NB4 (cell line): ENCODE measurements at regions not wholly inside any gene's neighbourhood (a gene's known extent, or its start where the extent isn't known, plus 50 kb on each side); places are given as distances from the start of the nearest gene placed in this dataset.

Source experiments
- DNase-seq: peaks from one replicate; pipeline ENCODE4 v3.0.0; 2010; ENCODE audit warnings: low read depth
- H3K4me3 ChIP-seq: one replicate; pipeline ENCODE4 v1.5.1; 2011; ENCODE audit warnings: mild to moderate bottlenecking, low read depth, low read length, moderate library complexity
- MYC ChIP-seq: IDR thresholded peaks from 2 replicates; pipeline ENCODE4 v1.6.1; 2011; ENCODE audit warnings: low read depth, low read length
- POLR2A ChIP-seq: IDR thresholded peaks from 2 replicates; pipeline ENCODE4 v1.6.1; 2011; ENCODE audit warnings: mild to moderate bottlenecking; ENCODE audit not compliant: insufficient read length; ENCODE audit errors: extremely low read depth
- TF ChIP-seq, protein P1 (sequence below): IDR thresholded peaks from 2 replicates; pipeline ENCODE4 v1.6.1; 2011; ENCODE audit warnings: low read depth, low read length
- TF ChIP-seq, protein P2 (sequence below): IDR thresholded peaks from one replicate; pipeline ENCODE4 v1.5.1; 2012; ENCODE audit warnings: low read depth, low read length

DNA sequence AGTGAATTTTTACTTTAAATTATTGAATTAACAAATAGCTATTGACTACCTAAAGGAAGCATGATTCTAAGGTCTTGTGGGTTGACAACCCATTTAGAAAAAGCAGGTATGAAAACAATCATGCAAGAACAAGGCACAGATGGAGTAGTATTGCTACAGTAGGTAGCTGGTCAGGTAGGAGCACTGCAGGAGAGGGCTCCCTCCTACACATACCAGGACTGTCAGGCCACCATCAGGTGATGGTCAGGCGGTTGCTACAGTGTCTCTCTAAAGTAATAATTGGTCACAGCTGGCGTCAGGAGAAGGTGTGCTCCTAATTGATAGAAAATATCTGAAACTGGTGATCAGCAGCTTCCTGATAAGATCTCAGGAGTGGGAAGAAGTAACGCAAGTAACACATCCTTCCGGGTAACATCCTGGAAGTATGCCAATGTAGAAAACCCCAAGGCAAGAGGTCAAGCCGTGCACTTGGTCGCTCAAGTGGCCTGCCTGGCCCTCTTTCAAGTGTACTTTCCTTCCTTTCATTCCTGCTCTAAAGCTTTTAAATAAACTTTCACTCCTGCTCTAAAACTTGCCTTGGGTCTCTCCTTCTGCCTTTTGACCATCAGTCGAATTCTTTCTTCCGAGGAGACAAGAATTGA, 486.5 kb downstream of the TMEM114 start:
- TF ChIP-seq, protein P1, sequence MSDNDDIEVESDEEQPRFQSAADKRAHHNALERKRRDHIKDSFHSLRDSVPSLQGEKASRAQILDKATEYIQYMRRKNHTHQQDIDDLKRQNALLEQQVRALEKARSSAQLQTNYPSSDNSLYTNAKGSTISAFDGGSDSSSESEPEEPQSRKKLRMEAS: no peak
- TF ChIP-seq POLR2A (no peak), MYC (no peak)
- TF ChIP-seq, protein P2, sequence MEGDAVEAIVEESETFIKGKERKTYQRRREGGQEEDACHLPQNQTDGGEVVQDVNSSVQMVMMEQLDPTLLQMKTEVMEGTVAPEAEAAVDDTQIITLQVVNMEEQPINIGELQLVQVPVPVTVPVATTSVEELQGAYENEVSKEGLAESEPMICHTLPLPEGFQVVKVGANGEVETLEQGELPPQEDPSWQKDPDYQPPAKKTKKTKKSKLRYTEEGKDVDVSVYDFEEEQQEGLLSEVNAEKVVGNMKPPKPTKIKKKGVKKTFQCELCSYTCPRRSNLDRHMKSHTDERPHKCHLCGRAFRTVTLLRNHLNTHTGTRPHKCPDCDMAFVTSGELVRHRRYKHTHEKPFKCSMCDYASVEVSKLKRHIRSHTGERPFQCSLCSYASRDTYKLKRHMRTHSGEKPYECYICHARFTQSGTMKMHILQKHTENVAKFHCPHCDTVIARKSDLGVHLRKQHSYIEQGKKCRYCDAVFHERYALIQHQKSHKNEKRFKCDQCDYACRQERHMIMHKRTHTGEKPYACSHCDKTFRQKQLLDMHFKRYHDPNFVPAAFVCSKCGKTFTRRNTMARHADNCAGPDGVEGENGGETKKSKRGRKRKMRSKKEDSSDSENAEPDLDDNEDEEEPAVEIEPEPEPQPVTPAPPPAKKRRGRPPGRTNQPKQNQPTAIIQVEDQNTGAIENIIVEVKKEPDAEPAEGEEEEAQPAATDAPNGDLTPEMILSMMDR: no peak
- no peak overlapping the region for H3K4me3 ChIP-seq
- no peak for DNase-seq

DNA sequence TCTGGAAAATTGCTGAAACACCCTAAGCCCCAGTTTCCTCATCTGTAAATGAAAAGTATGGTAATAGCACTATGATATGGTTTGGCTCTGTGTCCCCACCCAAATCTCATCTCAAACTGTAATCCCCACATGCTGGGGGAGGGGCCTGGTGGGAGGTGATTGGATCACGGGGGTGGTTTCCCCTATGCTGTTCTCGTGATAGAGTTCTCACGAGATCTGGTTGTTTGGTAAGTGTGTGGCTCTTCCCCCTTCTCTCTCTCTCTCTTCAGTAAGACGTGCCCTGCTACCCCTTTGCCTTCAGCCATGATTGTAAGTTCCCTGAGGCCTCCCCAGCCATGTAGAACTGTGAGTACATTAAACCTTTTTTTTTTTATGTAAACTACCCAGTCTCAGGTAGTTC, 490.7 kb downstream of the TMEM114 start:
- TF ChIP-seq POLR2A (no peak), MYC (no peak)
- TF ChIP-seq, protein P2: no peak
- TF ChIP-seq, protein P1: no peak
- H3K4me3 ChIP-seq: no peak overlapping the region
- DNase-seq: no peak

DNA sequence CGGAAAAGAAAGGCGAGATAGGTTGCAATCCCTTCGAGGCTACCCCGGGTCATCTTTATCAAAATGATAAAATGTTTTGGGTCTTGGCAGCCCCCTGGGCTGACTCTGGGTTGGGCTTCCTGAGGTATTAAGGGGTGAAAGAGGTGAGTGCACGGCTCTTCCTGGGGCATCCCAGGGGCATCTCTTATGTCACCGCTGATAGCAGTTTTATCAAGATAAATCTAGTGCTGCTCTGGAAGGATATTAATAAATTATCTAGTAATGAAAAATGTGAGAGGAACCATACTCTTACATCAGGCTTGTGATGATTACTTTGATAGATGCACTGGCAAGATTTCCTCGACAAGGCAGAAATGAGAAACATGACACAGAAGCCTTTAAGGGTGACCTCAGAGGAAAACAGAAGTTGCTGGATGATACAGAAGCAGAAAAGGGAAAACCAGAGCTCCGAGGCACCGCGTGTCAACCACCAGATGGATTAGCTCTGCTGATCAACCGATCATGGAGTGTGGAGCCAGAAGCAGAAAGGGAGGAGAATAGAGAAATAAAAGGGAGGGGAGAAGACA, 491.3 kb downstream of the TMEM114 start:
- TF ChIP-seq, protein P2: no peak
- TF ChIP-seq POLR2A: no peak
- TF ChIP-seq, protein P1: no peak
- TF ChIP-seq MYC: no peak
- no peak for DNase-seq
- no peak overlapping the region for H3K4me3 ChIP-seq

DNA sequence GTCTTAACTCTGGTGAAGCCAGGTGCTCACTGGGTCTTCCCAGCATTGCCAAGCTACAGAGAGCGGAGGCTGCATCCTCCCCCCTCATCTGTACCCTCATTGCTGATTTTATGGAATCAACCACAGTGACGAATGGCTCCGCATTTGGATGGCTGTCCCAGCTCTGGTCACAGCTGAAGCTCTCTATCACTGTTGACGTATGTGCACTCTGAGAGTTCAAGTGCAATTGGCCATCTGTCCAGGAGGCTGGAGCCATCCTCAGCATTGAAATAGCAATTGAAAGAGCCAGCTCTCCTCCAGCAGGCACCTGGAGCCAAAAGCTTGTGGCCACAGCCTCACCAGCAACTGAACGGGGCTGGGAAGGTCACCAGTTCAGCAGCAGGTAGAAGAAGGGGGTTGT, 494.1 kb downstream of the TMEM114 start:
- TF ChIP-seq, protein P2: no peak
- TF ChIP-seq MYC: no peak
- TF ChIP-seq POLR2A: no peak
- TF ChIP-seq, protein P1: no peak
- H3K4me3 ChIP-seq: no peak overlapping the region
- no peak for DNase-seq

DNA sequence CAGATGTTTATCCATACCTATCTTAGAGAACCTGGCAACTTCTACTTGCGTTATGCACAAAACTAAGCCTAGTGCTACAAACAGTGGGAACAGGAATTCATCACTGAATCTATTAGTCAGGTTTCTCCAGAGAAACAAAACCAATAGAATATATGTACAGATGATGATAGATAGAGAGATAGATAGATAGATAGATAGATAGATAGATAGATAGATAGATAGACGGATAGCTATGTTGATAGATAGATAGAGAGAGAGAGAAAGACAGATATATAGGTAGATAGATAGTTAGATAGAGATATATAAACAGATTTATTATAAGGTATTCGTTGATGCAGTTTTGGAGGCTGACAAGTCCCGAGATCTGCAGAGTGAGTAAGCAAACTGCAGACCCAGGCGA, 495.6 kb downstream of the TMEM114 start:
- no peak overlapping the region for H3K4me3 ChIP-seq
- no peak for DNase-seq
- TF ChIP-seq POLR2A (no peak), MYC (no peak)
- TF ChIP-seq, protein P2: no peak
- TF ChIP-seq, protein P1: no peak
